GM12872 (cell line): ENCODE measurements at regions not wholly inside any gene's neighbourhood (a gene's known extent, or its start where the extent isn't known, plus 50 kb on each side); places are given as distances from the start of the nearest gene placed in this dataset.

Experiments used
- CTCF ChIP-seq: IDR thresholded peaks from 3 replicates; pipeline ENCODE4 v1.5.1; 2011; ENCODE audit warnings: low read depth, mild to moderate bottlenecking, low read length, moderate library complexity; ENCODE audit not compliant: insufficient read depth

- no peak for TF ChIP-seq CTCF
These were observed 210.3 kb downstream of the VAPA start for GRCh38 chr18:10124071-10124470.

GRCh38 chr18:10124557-10124956 lies 210.7 kb downstream of the VAPA start:
- TF ChIP-seq CTCF = no peak

GRCh38 chr18:10124967-10125366 lies 211.2 kb downstream of the VAPA start:
- TF ChIP-seq CTCF = no peak

- no peak for TF ChIP-seq CTCF
These were observed 213.9 kb downstream of the VAPA start for GRCh38 chr18:10127729-10128128.

- TF ChIP-seq CTCF = no peak
These were observed 215.2 kb downstream of the VAPA start for GRCh38 chr18:10128921-10129501.

GRCh38 chr18:10130606-10131005 lies 216.8 kb downstream of the VAPA start:
- no peak for TF ChIP-seq CTCF

- TF ChIP-seq CTCF = no peak
These were observed 217.3 kb downstream of the VAPA start for GRCh38 chr18:10131081-10131459.
